ENCODE measurements at regions not wholly inside any gene's neighbourhood (a gene's known extent, or its start where the extent isn't known, plus 50 kb on each side); places are given as distances from the start of the nearest gene placed in this dataset.

DNA sequence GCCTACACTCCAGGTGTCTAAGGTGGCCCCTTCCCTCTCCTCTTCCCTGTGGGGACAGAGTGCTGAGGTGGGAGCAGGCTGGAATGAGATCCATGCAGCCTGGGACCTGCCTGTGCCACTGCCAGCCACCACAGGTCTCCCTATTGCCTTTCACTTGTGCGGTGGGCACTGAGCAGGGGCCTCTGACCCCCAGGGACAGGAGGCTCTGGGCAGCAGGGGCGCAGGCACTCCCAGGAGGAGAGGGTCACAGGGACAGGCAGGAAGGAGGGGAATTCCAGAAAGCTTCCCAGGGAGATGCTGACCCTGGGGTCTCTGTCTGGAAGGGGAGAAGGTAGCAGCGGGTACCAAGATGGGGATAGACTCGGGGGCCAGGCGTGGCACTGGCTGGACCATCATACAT lies 228.5 kb upstream of the B3GAT1 start:
- Histone ChIP-seq H3K9me3 (ENCODE audit: control insufficient read depth in 5 of 5, low read length in 5 of 5) (no peaks in the 10 kb centered on the region), H3K9ac (ENCODE audit: low read length in 5 of 5) (no peak overlapping the region), H3K4me3 (ENCODE audit: low read depth in 1 of 5, low read length in 5 of 5) (no peak overlapping the region), H3K4me1 (ENCODE audit: control insufficient read depth in 5 of 5, insufficient read depth in 5 of 5, low read length in 5 of 5) (no peaks in the 10 kb centered on the region), H3K36me3 (ENCODE audit: control insufficient read depth in 5 of 5, insufficient read depth in 5 of 5, low read length in 5 of 5) (no peaks in the 10 kb centered on the region), H3K27me3 (ENCODE audit: control insufficient read depth in 5 of 5, insufficient read depth in 4 of 5, low read length in 5 of 5) (peaks cover 3 to 41% (median 19%) of the 10 kb centered on the region in 5 donors), H3K27ac (ENCODE audit: low read depth, low read length) (no peak overlapping the region)

DNA sequence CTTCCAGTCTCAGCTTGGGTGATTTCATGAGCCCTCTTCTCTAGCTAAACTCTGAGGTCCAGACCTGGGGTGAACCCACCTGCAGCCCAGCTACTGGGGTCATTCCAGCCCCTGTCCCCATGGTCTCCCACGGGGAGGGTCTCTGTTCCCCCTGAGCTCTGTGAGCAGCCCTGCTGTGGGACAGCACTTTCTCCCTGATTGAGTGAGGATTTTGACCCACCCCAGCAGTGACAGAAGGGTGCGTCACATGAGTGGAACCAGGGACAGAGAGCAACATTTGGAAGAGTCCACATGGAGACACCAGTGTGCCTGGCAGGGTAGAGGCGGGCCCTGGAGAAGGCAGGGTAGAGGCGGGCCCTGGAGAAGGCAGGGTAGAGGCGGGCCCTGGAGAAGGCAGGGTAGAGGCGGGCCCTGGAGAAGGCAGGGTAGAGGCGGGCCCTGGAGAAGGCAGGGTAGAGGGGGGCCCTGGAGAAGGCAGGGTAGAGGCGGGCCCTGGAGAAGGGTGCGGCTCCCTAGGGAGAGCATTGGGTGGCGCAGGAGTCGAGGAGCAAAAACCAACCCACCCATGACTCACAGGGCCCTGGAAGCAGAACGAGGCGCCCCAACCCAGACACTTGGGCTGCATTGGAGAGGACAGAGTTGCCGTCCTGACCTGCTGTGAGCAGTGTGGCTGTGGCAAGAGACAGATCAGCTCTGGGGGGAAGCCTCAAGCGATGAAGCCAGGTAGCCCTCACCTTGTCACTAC lies 227.7 kb upstream of the B3GAT1 start:
- Histone ChIP-seq H3K27me3 (ENCODE audit: control insufficient read depth in 5 of 5, insufficient read depth in 4 of 5, low read length in 5 of 5) (peaks cover 3 to 41% (median 19%) of the 10 kb centered on the region in 5 donors), H3K27ac (ENCODE audit: low read depth, low read length) (no peak overlapping the region), H3K9me3 (ENCODE audit: control insufficient read depth in 5 of 5, low read length in 5 of 5) (no peaks in the 10 kb centered on the region), H3K4me3 (ENCODE audit: low read depth in 1 of 5, low read length in 5 of 5) (no peak overlapping the region), H3K36me3 (ENCODE audit: control insufficient read depth in 5 of 5, insufficient read depth in 5 of 5, low read length in 5 of 5) (no peaks in the 10 kb centered on the region), H3K4me1 (ENCODE audit: control insufficient read depth in 5 of 5, insufficient read depth in 5 of 5, low read length in 5 of 5) (peaks cover 0 to 1% (median 0%) of the 10 kb centered on the region in 5 donors), H3K9ac (ENCODE audit: low read length in 5 of 5) (no peak overlapping the region)

DNA sequence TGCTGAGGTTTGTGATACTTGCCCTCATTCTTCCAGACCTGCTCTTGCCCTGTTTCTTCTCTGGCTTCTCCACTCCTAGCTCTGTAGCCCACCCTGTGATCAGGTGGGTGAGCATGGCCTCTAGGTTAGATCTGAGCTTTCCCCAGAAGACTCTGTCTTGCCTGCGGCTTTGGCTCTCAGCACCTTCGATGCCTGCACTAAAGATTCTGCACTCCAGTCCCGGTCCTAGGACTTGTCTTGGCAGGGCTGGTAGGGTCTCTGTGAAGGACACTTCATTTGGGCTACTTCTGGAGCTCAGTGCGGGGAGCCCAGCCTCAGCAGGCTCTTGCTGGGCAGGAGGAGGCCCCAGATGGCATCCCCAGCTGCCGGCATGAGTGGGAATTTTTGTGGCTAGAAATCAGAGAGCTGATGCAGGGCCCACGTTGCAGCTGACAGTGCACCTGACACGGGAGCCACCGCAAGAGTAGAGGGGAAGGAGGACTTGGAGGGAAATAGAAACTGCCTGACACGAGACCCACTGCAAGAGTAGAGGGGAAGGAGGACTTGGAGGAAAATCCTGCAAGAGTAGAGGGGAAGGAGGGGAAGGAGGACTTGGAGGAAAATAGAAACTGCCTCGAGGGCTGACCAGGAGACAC lies 226.9 kb upstream of the B3GAT1 start:
- Histone ChIP-seq H3K27me3 (ENCODE audit: control insufficient read depth in 5 of 5, insufficient read depth in 4 of 5, low read length in 5 of 5) (peaks cover 3 to 32% (median 18%) of the 10 kb centered on the region in 5 donors), H3K9me3 (ENCODE audit: control insufficient read depth in 5 of 5, low read length in 5 of 5) (no peaks in the 10 kb centered on the region), H3K27ac (ENCODE audit: low read depth, low read length) (no peak overlapping the region), H3K9ac (ENCODE audit: low read length in 5 of 5) (no peak overlapping the region), H3K36me3 (ENCODE audit: control insufficient read depth in 5 of 5, insufficient read depth in 5 of 5, low read length in 5 of 5) (no peaks in the 10 kb centered on the region), H3K4me1 (ENCODE audit: control insufficient read depth in 5 of 5, insufficient read depth in 5 of 5, low read length in 5 of 5) (peaks cover 0 to 1% (median 0%) of the 10 kb centered on the region in 5 donors), H3K4me3 (ENCODE audit: low read depth in 1 of 5, low read length in 5 of 5) (no peak overlapping the region)

DNA sequence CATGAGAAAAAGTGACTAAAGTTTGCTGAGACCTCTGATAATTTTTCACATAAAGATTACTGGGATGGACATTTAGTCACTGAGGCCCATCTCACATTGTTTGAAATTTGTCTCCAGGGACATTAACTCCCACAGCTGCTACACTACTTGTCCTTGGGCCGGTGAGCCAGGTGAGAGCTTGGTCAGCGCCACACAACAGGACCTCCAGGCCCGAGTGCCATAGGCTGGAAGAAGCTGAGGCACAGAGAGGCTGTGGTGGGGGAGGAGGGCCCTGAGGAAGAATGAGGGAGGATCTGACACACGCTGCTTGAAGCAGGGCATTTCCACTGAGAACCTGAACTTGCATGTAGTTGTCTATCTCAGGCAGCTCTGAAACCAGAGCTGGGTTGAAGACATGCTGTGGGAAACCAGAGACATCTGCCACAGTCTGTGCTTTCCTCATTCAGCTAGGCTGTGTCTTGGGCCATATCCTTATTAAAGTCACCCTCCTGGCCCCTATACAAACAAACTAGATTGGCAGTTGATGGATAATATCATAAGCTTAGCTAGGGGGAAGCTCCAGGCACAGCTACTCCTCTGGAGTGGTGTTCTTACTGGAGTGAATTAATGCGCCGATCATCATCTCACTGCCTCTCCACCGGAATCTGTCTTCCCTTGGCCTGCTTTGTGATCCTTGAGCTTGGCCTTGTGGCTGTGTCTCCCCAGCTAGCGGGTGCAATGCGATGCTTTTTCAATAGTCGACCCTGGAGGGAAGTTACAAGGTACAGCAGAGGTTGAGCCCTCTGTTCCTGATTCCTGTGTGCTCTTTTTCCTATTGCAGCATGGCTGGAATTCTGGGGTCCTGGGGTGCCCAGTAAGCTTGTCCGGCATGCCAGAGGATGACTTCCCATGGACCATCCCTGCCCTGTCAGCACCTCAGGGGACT lies 225.3 kb upstream of the B3GAT1 start:
- H3K36me3 ChIP-seq (ENCODE audit: control insufficient read depth in 5 of 5, insufficient read depth in 5 of 5, low read length in 5 of 5), result no peaks in the 10 kb centered on the region
- no peak overlapping the region for H3K9ac ChIP-seq (ENCODE audit: low read length in 5 of 5)
- no peak overlapping the region for H3K4me3 ChIP-seq (ENCODE audit: low read depth in 1 of 5, low read length in 5 of 5)
- H3K4me1 ChIP-seq (ENCODE audit: control insufficient read depth in 5 of 5, insufficient read depth in 5 of 5, low read length in 5 of 5), result peaks cover 0 to 1% (median 0%) of the 10 kb centered on the region in 5 donors
- no peaks in the 10 kb centered on the region for H3K9me3 ChIP-seq (ENCODE audit: control insufficient read depth in 5 of 5, low read length in 5 of 5)
- H3K27ac ChIP-seq (ENCODE audit: low read depth, low read length), result no peak overlapping the region
- peaks cover 3 to 21% (median 8%) of the 10 kb centered on the region in 5 donors for H3K27me3 ChIP-seq (ENCODE audit: control insufficient read depth in 5 of 5, insufficient read depth in 4 of 5, low read length in 5 of 5)

DNA sequence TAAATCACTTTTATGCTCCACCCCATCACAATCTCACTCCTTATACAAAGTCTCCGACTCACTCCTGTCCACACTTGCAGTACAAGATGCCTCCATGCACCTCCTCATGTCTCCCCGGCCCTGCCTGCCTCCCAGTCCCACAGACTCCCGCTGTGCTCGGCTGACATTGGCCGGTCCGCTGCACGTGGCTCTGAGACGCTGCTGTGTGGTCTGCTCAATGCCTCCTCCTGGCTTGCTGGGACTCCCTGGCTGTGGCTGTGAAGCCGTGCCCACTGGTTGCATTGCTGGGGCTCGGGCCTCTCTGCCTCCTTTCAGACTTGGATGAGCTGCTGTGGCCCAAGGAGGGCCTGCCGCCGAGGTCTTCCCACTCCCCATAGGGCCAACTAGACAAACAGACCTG lies 224.0 kb upstream of the B3GAT1 start:
- Histone ChIP-seq H3K27me3 (ENCODE audit: control insufficient read depth in 5 of 5, insufficient read depth in 4 of 5, low read length in 5 of 5) (peaks cover 3 to 15% (median 10%) of the 10 kb centered on the region in 5 donors), H3K27ac (ENCODE audit: low read depth, low read length) (no peak overlapping the region), H3K9ac (ENCODE audit: low read length in 5 of 5) (no peak overlapping the region), H3K4me1 (ENCODE audit: control insufficient read depth in 5 of 5, insufficient read depth in 5 of 5, low read length in 5 of 5) (peaks cover 0 to 1% (median 0%) of the 10 kb centered on the region in 5 donors), H3K9me3 (ENCODE audit: control insufficient read depth in 5 of 5, low read length in 5 of 5) (no peaks in the 10 kb centered on the region), H3K36me3 (ENCODE audit: control insufficient read depth in 5 of 5, insufficient read depth in 5 of 5, low read length in 5 of 5) (no peaks in the 10 kb centered on the region), H3K4me3 (ENCODE audit: low read depth in 1 of 5, low read length in 5 of 5) (no peak overlapping the region)

DNA sequence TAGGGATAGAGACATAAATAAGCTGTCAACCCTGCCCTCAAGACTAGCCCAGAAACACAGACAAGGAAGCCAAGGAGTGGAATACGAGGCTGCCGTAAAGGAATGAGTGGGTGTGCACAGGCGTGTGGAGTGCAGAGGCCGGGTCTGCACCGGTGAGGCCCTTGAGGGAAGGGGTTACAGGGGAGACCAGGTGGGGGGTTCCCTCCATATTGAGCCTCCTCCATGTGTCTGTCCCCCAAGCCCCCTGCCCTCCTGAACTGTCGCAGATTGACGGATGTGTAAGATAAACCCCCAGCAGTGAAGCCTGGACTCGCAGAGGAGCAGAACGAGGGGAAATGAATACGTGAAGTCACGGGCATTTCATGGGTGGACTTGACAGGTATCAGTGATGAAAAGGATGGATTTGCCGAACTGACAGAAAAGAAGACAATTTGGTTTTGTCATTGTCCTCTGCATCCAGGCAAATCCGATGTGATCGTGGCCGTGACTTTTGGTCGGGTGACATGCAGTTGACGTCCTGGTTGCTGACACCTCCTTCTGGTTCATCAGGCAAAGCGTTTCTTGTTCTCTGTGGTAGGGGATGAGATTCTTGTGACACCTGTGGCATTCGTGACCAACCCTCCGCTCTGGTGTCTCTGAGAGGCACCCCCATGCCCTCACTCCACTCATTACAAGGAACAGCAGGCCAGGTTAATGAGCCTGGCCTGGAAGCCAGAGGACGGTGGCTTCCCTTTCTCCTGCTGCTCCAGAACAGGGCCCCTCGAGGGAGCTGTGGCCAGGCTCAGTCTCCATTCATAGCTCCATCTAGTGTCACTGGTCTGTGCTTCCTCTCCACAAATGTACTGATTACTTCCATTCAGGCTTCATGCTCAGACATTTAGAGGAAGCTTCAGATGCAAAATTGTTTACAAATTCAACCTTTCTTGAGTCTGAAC lies 223.1 kb upstream of the B3GAT1 start:
- peaks cover 0 to 10% (median 4%) of the 10 kb centered on the region in 5 donors for H3K27me3 ChIP-seq (ENCODE audit: control insufficient read depth in 5 of 5, insufficient read depth in 4 of 5, low read length in 5 of 5)
- no peak overlapping the region for H3K9ac ChIP-seq (ENCODE audit: low read length in 5 of 5)
- no peaks in the 10 kb centered on the region for H3K36me3 ChIP-seq (ENCODE audit: control insufficient read depth in 5 of 5, insufficient read depth in 5 of 5, low read length in 5 of 5)
- no peaks in the 10 kb centered on the region for H3K9me3 ChIP-seq (ENCODE audit: control insufficient read depth in 5 of 5, low read length in 5 of 5)
- H3K27ac ChIP-seq (ENCODE audit: low read depth, low read length), result no peak overlapping the region
- H3K4me3 ChIP-seq (ENCODE audit: low read depth in 1 of 5, low read length in 5 of 5), result no peak overlapping the region
- H3K4me1 ChIP-seq (ENCODE audit: control insufficient read depth in 5 of 5, insufficient read depth in 5 of 5, low read length in 5 of 5), result peaks cover 0 to 1% (median 0%) of the 10 kb centered on the region in 5 donors

DNA sequence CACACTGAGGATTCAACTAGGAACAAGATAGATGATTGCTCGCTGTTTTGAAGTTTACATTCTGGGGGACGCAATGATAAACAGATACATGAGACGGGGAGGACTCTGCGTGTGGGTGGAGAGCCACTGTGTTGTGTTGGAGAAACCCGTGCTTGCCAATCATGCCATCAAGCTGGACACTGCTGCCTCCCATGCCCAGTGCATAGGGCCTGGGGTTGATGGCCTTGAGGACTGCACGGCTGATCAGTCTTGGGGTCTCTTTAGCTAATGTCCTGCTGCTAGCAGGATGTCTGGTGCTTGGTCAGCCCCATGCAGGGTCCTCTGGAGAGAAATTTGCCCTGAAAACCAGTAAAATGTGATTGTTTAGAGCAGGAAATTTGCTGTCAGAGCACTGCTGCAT lies 221.2 kb upstream of the B3GAT1 start:
- Histone ChIP-seq H3K9me3 (ENCODE audit: control insufficient read depth in 5 of 5, low read length in 5 of 5) (no peaks in the 10 kb centered on the region), H3K36me3 (ENCODE audit: control insufficient read depth in 5 of 5, insufficient read depth in 5 of 5, low read length in 5 of 5) (no peaks in the 10 kb centered on the region), H3K4me1 (ENCODE audit: control insufficient read depth in 5 of 5, insufficient read depth in 5 of 5, low read length in 5 of 5) (peaks cover 0 to 1% (median 0%) of the 10 kb centered on the region in 5 donors), H3K27me3 (ENCODE audit: control insufficient read depth in 5 of 5, insufficient read depth in 4 of 5, low read length in 5 of 5) (peaks cover 0 to 7% (median 2%) of the 10 kb centered on the region in 5 donors), H3K4me3 (ENCODE audit: low read depth in 1 of 5, low read length in 5 of 5) (no peak overlapping the region), H3K27ac (ENCODE audit: low read depth, low read length) (no peak overlapping the region), H3K9ac (ENCODE audit: low read length in 5 of 5) (no peak overlapping the region)

DNA sequence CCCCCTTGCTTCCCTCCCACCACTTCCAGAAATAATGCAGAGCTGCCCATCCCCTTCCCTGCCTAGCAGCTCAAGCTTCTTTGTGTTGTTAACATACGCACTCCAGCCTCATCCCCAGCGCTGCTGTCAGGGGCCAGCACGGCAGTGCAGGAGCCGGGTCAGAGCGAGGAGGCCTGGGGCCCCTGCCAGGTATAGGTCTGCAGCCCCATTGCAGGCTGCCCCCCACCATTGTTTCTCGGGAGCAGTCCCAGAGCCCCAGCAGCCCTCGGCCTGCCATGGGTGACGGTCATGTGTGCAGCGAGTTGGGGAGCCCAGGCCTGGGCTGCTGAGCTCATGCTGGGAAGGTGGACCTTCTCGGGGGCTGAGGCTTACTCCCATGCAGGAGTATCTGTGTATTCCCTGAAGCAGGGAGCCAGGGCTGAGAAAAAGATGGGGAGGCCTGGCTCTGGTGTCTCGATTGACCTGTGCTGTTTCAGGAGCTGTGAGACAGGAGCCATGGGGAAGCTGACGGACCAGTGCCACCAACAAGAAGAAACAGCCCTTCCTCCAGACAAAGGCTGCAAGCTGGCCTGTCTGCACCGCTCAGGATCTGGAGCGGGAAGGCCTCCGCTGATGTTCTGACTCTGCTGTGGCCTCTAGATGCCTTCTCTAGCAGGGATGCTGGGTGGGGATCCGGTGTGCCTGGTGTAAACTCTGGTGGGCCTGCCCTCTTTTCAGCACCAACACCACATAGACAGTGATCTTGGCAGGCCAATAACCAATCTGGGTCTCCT lies 220.5 kb upstream of the B3GAT1 start:
- Histone ChIP-seq H3K4me1 (ENCODE audit: control insufficient read depth in 5 of 5, insufficient read depth in 5 of 5, low read length in 5 of 5) (peaks cover 0 to 1% (median 0%) of the 10 kb centered on the region in 5 donors), H3K36me3 (ENCODE audit: control insufficient read depth in 5 of 5, insufficient read depth in 5 of 5, low read length in 5 of 5) (no peaks in the 10 kb centered on the region), H3K4me3 (ENCODE audit: low read depth in 1 of 5, low read length in 5 of 5) (no peak overlapping the region), H3K9ac (ENCODE audit: low read length in 5 of 5) (no peak overlapping the region), H3K9me3 (ENCODE audit: control insufficient read depth in 5 of 5, low read length in 5 of 5) (no peaks in the 10 kb centered on the region), H3K27me3 (ENCODE audit: control insufficient read depth in 5 of 5, insufficient read depth in 4 of 5, low read length in 5 of 5) (peaks cover 0 to 7% (median 6%) of the 10 kb centered on the region in 5 donors), H3K27ac (ENCODE audit: low read depth, low read length) (no peak overlapping the region)

DNA sequence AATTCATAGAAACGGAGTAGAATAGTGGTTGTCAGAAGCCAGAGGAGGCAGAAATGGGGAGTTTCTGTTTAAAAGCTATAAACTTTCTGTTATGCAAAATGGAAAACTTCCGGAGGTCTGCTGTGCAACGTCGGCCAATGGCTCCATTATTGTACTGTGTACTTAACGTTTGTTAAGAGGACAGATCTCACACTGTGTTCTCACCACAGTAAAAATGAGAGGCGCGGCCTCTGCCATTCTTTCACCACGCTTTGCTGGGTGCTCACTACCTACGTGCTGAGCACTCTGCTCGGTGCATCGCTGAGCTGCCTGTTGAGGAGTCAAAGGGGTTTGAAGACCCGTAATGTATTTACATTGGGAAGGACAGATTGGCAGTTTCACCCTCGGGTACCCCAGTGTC lies 218.8 kb upstream of the B3GAT1 start:
- H3K27ac ChIP-seq (ENCODE audit: low read depth, low read length), result no peak overlapping the region
- no peak overlapping the region for H3K9ac ChIP-seq (ENCODE audit: low read length in 5 of 5)
- H3K4me3 ChIP-seq (ENCODE audit: low read depth in 1 of 5, low read length in 5 of 5), result no peak overlapping the region
- H3K9me3 ChIP-seq (ENCODE audit: control insufficient read depth in 5 of 5, low read length in 5 of 5), result no peaks in the 10 kb centered on the region
- H3K4me1 ChIP-seq (ENCODE audit: control insufficient read depth in 5 of 5, insufficient read depth in 5 of 5, low read length in 5 of 5), result peaks cover 0 to 1% (median 0%) of the 10 kb centered on the region in 5 donors
- H3K36me3 ChIP-seq (ENCODE audit: control insufficient read depth in 5 of 5, insufficient read depth in 5 of 5, low read length in 5 of 5), result no peaks in the 10 kb centered on the region
- H3K27me3 ChIP-seq (ENCODE audit: control insufficient read depth in 5 of 5, insufficient read depth in 4 of 5, low read length in 5 of 5), result peaks cover 0 to 10% (median 0%) of the 10 kb centered on the region in 5 donors
